ENCODE measurements at regions not wholly inside any gene's neighbourhood (a gene's known extent, or its start where the extent isn't known, plus 50 kb on each side); places are given as distances from the start of the nearest gene placed in this dataset.

DNA sequence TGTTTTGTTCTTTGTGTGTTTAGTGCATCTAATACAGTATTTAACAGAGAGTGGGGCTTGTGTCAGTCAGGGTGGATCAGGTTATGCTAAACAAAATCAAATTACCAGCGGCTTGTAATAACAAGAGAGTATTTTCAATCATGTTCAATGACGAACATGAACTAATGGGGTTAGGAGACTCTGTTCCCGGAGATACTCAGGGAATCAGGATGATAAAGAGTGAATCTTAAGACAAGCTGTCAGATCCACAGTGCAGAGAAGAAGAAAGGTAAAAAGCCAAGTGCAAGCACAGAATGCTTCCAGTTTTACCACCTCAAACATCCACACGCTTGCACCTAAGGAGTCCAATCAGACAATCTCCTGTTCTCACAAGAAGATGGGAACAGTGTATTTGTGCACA is 1331.5 kb upstream of the TMEM132C start:
- ATAC-seq = no peak
- CTCF ChIA-PET = no interaction called here
- POLR2A ChIA-PET = no interaction called here
- peaks cover 64% of the 10 kb centered on the region for H3K36me3 Mint-ChIP-seq
- no peak for TF ChIP-seq SP1 (CRISPR knock-in tag; conservative IDR thresholded peaks at IDR 0.05)
- TF ChIP-seq, protein P1, sequence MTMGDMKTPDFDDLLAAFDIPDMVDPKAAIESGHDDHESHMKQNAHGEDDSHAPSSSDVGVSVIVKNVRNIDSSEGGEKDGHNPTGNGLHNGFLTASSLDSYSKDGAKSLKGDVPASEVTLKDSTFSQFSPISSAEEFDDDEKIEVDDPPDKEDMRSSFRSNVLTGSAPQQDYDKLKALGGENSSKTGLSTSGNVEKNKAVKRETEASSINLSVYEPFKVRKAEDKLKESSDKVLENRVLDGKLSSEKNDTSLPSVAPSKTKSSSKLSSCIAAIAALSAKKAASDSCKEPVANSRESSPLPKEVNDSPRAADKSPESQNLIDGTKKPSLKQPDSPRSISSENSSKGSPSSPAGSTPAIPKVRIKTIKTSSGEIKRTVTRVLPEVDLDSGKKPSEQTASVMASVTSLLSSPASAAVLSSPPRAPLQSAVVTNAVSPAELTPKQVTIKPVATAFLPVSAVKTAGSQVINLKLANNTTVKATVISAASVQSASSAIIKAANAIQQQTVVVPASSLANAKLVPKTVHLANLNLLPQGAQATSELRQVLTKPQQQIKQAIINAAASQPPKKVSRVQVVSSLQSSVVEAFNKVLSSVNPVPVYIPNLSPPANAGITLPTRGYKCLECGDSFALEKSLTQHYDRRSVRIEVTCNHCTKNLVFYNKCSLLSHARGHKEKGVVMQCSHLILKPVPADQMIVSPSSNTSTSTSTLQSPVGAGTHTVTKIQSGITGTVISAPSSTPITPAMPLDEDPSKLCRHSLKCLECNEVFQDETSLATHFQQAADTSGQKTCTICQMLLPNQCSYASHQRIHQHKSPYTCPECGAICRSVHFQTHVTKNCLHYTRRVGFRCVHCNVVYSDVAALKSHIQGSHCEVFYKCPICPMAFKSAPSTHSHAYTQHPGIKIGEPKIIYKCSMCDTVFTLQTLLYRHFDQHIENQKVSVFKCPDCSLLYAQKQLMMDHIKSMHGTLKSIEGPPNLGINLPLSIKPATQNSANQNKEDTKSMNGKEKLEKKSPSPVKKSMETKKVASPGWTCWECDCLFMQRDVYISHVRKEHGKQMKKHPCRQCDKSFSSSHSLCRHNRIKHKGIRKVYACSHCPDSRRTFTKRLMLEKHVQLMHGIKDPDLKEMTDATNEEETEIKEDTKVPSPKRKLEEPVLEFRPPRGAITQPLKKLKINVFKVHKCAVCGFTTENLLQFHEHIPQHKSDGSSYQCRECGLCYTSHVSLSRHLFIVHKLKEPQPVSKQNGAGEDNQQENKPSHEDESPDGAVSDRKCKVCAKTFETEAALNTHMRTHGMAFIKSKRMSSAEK (CRISPR knock-in tag; IDR thresholded peaks at IDR 0.05; ENCODE audit: borderline replicate concordance) = no peak
- TF ChIP-seq ZNF671 (CRISPR knock-in tag; IDR thresholded peaks at IDR 0.05) = no peak
- TF ChIP-seq, protein P2, sequence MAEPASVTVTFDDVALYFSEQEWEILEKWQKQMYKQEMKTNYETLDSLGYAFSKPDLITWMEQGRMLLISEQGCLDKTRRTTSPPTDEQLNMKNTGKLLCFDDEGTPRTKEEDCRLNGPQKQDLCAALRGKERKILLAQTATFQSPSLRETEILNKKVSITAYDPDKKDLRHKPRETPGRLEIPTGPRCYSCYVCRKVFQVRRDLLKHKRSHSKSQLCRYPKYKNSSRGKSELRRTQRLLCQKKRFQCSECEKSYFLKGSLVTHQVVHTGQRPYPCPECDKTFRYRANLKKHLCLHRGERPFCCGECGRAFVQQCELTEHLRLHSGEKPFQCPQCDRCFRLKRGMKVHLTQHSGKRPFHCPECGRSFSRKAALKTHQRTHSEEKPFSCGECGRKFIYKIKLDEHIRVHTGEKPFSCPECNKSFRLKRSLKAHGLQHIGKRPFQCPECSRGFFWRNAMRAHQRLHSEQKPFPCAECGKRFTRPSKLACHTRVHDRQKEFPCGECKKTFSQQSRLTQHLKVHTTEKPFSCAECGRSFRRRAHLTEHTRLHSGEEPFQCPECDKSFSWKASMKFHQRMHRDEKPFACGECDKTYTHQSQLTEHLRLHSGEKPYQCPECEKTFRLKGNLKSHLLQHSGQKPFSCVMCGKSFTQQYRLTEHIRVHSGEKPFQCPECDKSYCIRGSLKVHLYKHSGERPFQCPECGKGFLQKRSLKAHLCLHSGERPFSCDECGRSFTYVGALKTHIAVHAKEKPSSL (CRISPR knock-in tag; conservative IDR thresholded peaks at IDR 0.05) = no peak
- TF ChIP-seq, protein P3, sequence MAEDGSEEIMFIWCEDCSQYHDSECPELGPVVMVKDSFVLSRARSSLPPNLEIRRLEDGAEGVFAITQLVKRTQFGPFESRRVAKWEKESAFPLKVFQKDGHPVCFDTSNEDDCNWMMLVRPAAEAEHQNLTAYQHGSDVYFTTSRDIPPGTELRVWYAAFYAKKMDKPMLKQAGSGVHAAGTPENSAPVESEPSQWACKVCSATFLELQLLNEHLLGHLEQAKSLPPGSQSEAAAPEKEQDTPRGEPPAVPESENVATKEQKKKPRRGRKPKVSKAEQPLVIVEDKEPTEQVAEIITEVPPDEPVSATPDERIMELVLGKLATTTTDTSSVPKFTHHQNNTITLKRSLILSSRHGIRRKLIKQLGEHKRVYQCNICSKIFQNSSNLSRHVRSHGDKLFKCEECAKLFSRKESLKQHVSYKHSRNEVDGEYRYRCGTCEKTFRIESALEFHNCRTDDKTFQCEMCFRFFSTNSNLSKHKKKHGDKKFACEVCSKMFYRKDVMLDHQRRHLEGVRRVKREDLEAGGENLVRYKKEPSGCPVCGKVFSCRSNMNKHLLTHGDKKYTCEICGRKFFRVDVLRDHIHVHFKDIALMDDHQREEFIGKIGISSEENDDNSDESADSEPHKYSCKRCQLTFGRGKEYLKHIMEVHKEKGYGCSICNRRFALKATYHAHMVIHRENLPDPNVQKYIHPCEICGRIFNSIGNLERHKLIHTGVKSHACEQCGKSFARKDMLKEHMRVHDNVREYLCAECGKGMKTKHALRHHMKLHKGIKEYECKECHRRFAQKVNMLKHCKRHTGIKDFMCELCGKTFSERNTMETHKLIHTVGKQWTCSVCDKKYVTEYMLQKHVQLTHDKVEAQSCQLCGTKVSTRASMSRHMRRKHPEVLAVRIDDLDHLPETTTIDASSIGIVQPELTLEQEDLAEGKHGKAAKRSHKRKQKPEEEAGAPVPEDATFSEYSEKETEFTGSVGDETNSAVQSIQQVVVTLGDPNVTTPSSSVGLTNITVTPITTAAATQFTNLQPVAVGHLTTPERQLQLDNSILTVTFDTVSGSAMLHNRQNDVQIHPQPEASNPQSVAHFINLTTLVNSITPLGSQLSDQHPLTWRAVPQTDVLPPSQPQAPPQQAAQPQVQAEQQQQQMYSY (CRISPR knock-in tag; IDR thresholded peaks at IDR 0.05) = no peak
- TF ChIP-seq, protein P4, sequence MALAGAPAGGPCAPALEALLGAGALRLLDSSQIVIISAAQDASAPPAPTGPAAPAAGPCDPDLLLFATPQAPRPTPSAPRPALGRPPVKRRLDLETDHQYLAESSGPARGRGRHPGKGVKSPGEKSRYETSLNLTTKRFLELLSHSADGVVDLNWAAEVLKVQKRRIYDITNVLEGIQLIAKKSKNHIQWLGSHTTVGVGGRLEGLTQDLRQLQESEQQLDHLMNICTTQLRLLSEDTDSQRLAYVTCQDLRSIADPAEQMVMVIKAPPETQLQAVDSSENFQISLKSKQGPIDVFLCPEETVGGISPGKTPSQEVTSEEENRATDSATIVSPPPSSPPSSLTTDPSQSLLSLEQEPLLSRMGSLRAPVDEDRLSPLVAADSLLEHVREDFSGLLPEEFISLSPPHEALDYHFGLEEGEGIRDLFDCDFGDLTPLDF (CRISPR knock-in tag; IDR thresholded peaks at IDR 0.05) = no peak
- no peak for TF ChIP-seq ZNF138 (CRISPR knock-in tag; conservative IDR thresholded peaks at IDR 0.05)
- no peak for TF ChIP-seq NR1H2 (CRISPR knock-in tag; IDR thresholded peaks at IDR 0.05)
- TF ChIP-seq, protein P5, sequence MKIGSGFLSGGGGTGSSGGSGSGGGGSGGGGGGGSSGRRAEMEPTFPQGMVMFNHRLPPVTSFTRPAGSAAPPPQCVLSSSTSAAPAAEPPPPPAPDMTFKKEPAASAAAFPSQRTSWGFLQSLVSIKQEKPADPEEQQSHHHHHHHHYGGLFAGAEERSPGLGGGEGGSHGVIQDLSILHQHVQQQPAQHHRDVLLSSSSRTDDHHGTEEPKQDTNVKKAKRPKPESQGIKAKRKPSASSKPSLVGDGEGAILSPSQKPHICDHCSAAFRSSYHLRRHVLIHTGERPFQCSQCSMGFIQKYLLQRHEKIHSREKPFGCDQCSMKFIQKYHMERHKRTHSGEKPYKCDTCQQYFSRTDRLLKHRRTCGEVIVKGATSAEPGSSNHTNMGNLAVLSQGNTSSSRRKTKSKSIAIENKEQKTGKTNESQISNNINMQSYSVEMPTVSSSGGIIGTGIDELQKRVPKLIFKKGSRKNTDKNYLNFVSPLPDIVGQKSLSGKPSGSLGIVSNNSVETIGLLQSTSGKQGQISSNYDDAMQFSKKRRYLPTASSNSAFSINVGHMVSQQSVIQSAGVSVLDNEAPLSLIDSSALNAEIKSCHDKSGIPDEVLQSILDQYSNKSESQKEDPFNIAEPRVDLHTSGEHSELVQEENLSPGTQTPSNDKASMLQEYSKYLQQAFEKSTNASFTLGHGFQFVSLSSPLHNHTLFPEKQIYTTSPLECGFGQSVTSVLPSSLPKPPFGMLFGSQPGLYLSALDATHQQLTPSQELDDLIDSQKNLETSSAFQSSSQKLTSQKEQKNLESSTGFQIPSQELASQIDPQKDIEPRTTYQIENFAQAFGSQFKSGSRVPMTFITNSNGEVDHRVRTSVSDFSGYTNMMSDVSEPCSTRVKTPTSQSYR (CRISPR knock-in tag; IDR thresholded peaks at IDR 0.05) = no peak
- TF ChIP-seq, protein P6, sequence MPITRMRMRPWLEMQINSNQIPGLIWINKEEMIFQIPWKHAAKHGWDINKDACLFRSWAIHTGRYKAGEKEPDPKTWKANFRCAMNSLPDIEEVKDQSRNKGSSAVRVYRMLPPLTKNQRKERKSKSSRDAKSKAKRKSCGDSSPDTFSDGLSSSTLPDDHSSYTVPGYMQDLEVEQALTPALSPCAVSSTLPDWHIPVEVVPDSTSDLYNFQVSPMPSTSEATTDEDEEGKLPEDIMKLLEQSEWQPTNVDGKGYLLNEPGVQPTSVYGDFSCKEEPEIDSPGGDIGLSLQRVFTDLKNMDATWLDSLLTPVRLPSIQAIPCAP (CRISPR knock-in tag; IDR thresholded peaks at IDR 0.05) = no peak
- TF ChIP-seq ESRRA (CRISPR knock-in tag; IDR thresholded peaks at IDR 0.05; ENCODE audit: borderline replicate concordance) = no peak
- TF ChIP-seq NFE2L1 (CRISPR knock-in tag; IDR thresholded peaks at IDR 0.05) = no peak
- no peak for TF ChIP-seq ZNF317 (CRISPR knock-in tag; IDR thresholded peaks at IDR 0.05; ENCODE audit: borderline replicate concordance, low read depth)
- TF ChIP-seq ZNF219 (CRISPR knock-in tag; IDR thresholded peaks at IDR 0.05; ENCODE audit: borderline replicate concordance) = no peak
- no peak for TF ChIP-seq PRRX2 (CRISPR knock-in tag; IDR thresholded peaks at IDR 0.05)
- TF ChIP-seq RELA (CRISPR knock-in tag; IDR thresholded peaks at IDR 0.05; ENCODE audit: borderline replicate concordance) = no peak
- TF ChIP-seq, protein P7, sequence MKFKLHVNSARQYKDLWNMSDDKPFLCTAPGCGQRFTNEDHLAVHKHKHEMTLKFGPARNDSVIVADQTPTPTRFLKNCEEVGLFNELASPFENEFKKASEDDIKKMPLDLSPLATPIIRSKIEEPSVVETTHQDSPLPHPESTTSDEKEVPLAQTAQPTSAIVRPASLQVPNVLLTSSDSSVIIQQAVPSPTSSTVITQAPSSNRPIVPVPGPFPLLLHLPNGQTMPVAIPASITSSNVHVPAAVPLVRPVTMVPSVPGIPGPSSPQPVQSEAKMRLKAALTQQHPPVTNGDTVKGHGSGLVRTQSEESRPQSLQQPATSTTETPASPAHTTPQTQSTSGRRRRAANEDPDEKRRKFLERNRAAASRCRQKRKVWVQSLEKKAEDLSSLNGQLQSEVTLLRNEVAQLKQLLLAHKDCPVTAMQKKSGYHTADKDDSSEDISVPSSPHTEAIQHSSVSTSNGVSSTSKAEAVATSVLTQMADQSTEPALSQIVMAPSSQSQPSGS (CRISPR knock-in tag; IDR thresholded peaks at IDR 0.05; ENCODE audit: borderline replicate concordance, low read depth) = no peak
- no peak for TF ChIP-seq SOX15 (CRISPR knock-in tag; IDR thresholded peaks at IDR 0.05)
- no peak overlapping the region for H3K4me3 Mint-ChIP-seq
- H3K27me3 Mint-ChIP-seq (ENCODE audit: low read depth) = peaks cover 8% of the 10 kb centered on the region; the same call in 1 of the 2 replicates
- H3K4me1 Mint-ChIP-seq = no peaks in the 10 kb centered on the region
- DNase-seq (ENCODE audit: low spot score) = no peak
- H3K9me3 Mint-ChIP-seq = peaks cover 73% of the 10 kb centered on the region
- H3K27ac Mint-ChIP-seq = no peak overlapping the region
